PC-3 (cell line): ENCODE measurements at regions not wholly inside any gene's neighbourhood (a gene's known extent, or its start where the extent isn't known, plus 50 kb on each side); places are given as distances from the start of the nearest gene placed in this dataset.

Source experiments
- ATAC-seq: fragments of 200-7000 bp; cut with Tn5 transposase; 2 replicates; pipeline ENCODE4 v1.9.1; 2020; ENCODE audit warnings: mild to moderate bottlenecking, moderate library complexity
- BruUV-seq: library from RNA; stranded (reverse); fragments of 400-500 nt; replicated peaks from 2 replicates; lab custom pipeline; 2021; lab: Mats Ljungman, UMichigan
- CTCF ChIA-PET: fragments of 300-600 bp; sonication (Branson Sonifier 250); formaldehyde crosslinking; loops from one replicate; lab custom pipeline; 2022; ENCODE audit warnings: antibody characterized with exemption; lab: Charles Lee
- POLR2A ChIA-PET: fragments of 300-600 bp; sonication (Branson Sonifier 250); formaldehyde crosslinking; loops from one replicate; lab custom pipeline; 2022; ENCODE audit warnings: antibody characterized with exemption; ENCODE audit not compliant: unreplicated experiment; lab: Charles Lee
- DNase-seq: peaks from one replicate; pipeline ENCODE4 v3.0.0-alpha.2; 2015
- H2AFZ ChIP-seq: fragments of 300-600 bp; sonication (generic); 2 replicates; pipeline ENCODE4 v1.6.0; 2016; ENCODE audit warnings: antibody characterized with exemption, low read length
- H3F3A ChIP-seq: fragments of 300-600 bp; sonication (generic); one replicate; pipeline ENCODE4 v1.6.0; 2017; ENCODE audit warnings: antibody characterized with exemption, low read length, control low read depth, mild to moderate bottlenecking; ENCODE audit not compliant: unreplicated experiment
- H3K27ac ChIP-seq: fragments of 300-600 bp; sonication (generic); 2 replicates; pipeline ENCODE4 v1.5.1; 2016; ENCODE audit warnings: mild to moderate bottlenecking, low read length
- H3K27me3 ChIP-seq: fragments of 300-600 bp; sonication (generic); 2 replicates; pipeline ENCODE4 v1.6.1; 2016; ENCODE audit warnings: low read length, mixed read lengths
- H3K36me3 ChIP-seq: fragments of 300-600 bp; sonication (generic); 2 replicates; pipeline ENCODE4 v1.6.1; 2016; ENCODE audit warnings: low read depth, mixed run types, low read length, mixed read lengths
- H3K4me1 ChIP-seq: fragments of 300-600 bp; sonication (generic); 2 replicates; pipeline ENCODE4 v1.5.1; 2016; ENCODE audit warnings: low read length; ENCODE audit not compliant: insufficient read depth
- H3K4me2 ChIP-seq: fragments of 300-600 bp; sonication (generic); 2 replicates; pipeline ENCODE4 v1.6.0; 2016; ENCODE audit warnings: low read length
- H3K4me3 ChIP-seq: fragments of 300-600 bp; sonication (generic); 2 replicates; pipeline ENCODE4 v1.5.1; 2016; ENCODE audit warnings: mild to moderate bottlenecking, low read length, mixed read lengths
- H3K79me2 ChIP-seq: fragments of 300-600 bp; sonication (generic); 2 replicates; pipeline ENCODE4 v1.6.1; 2017; ENCODE audit warnings: low read length, mixed read lengths
- H3K9ac ChIP-seq: fragments of 300-600 bp; sonication (generic); 2 replicates; pipeline ENCODE4 v1.6.0; 2016; ENCODE audit warnings: mild to moderate bottlenecking, low read length
- H3K9me2 ChIP-seq: fragments of 300-600 bp; sonication (generic); replicated peaks from 2 replicates; pipeline ENCODE4 v1.6.1; 2016; ENCODE audit warnings: mixed run types, low read length, mixed read lengths
- H3K9me3 ChIP-seq: fragments of 300-600 bp; sonication (generic); 2 replicates; pipeline ENCODE4 v1.6.1; 2016; ENCODE audit warnings: low read length, mixed read lengths
- H4K20me1 ChIP-seq: fragments of 300-600 bp; sonication (generic); 2 replicates; pipeline ENCODE4 v1.6.1; 2016; ENCODE audit warnings: low read length, mixed read lengths
- CTCF ChIP-seq: fragments of 300-600 bp; sonication (generic); conservative IDR thresholded peaks from 2 replicates; pipeline ENCODE4 v1.5.1; 2017; ENCODE audit warnings: antibody characterized with exemption, low read depth, mild to moderate bottlenecking, low read length
- EZH2 ChIP-seq: fragments of 300-600 bp; sonication (generic); IDR thresholded peaks from one replicate; pipeline ENCODE4 v1.6.1; 2017; ENCODE audit warnings: antibody characterized with exemption, mild to moderate bottlenecking, low read length; ENCODE audit not compliant: unreplicated experiment
- EZH2phosphoT487 ChIP-seq: fragments of 300-600 bp; sonication (generic); IDR thresholded peaks from 2 replicates; pipeline ENCODE4 v1.6.1; 2018; ENCODE audit warnings: mild to moderate bottlenecking, antibody characterized with exemption, low read length, borderline replicate concordance
- intact Hi-C: fragments of 100-400 bp; cut with micrococcal nuclease; formaldehyde crosslinking; loops from 2 replicates; pipeline ENCODE4 v1.9.0; 2023

GRCh38 chr18:10025711-10026670 is 112.2 kb downstream of the VAPA start:
- ChIA-PET CTCF (no interaction called here), POLR2A (no interaction called here)
- Histone ChIP-seq H4K20me1 (no peaks in the 10 kb centered on the region), H3K36me3 (no peaks in the 10 kb centered on the region), H3K27me3 (peaks cover 53% of the 10 kb centered on the region), H3K27ac (no peak overlapping the region), H3K4me2 (no peak overlapping the region), H3K9me3 (no peaks in the 10 kb centered on the region), H3F3A (no peaks in the 10 kb centered on the region), H2AFZ (no peak overlapping the region), H3K4me3 (no peak overlapping the region), H3K9ac (no peak overlapping the region), H3K79me2 (no peaks in the 10 kb centered on the region), H3K9me2 (no peaks in the 10 kb centered on the region), H3K4me1 (no peaks in the 10 kb centered on the region)
- TF ChIP-seq CTCF (no peak), EZH2 (no peak), EZH2phosphoT487 (no peak)
- no peak for ATAC-seq
- no TSS peak for BruUV-seq
- intact Hi-C loops, result no loop called here
- no peak for DNase-seq

GRCh38 chr18:10027031-10027430 is 113.2 kb downstream of the VAPA start:
- POLR2A ChIA-PET, result no interaction called here
- no peak overlapping the region for H3K4me3 ChIP-seq

More at GRCh38 chr18:10027031-10027430, 113.2 kb downstream of the VAPA start:
- BruUV-seq, result no TSS peak
- Histone ChIP-seq H3K9me3 (no peaks in the 10 kb centered on the region), H3K4me1 (no peaks in the 10 kb centered on the region), H3K9ac (no peak overlapping the region), H3K79me2 (no peaks in the 10 kb centered on the region), H3K4me2 (no peak overlapping the region), H3K27me3 (peaks cover 58% of the 10 kb centered on the region), H3K9me2 (no peaks in the 10 kb centered on the region), H3K36me3 (no peaks in the 10 kb centered on the region), H3K27ac (no peak overlapping the region), H4K20me1 (no peaks in the 10 kb centered on the region), H2AFZ (no peak overlapping the region), H3F3A (no peaks in the 10 kb centered on the region)
- ATAC-seq, result no peak
- no peak for DNase-seq
- intact Hi-C loops, result no loop called here
- TF ChIP-seq EZH2, result no peak
- TF ChIP-seq CTCF, result no peak
- no peak for TF ChIP-seq EZH2phosphoT487
- CTCF ChIA-PET, result no interaction called here
